ENCODE measurements at regions not wholly inside any gene's neighbourhood (a gene's known extent, or its start where the extent isn't known, plus 50 kb on each side); places are given as distances from the start of the nearest gene placed in this dataset.

DNA sequence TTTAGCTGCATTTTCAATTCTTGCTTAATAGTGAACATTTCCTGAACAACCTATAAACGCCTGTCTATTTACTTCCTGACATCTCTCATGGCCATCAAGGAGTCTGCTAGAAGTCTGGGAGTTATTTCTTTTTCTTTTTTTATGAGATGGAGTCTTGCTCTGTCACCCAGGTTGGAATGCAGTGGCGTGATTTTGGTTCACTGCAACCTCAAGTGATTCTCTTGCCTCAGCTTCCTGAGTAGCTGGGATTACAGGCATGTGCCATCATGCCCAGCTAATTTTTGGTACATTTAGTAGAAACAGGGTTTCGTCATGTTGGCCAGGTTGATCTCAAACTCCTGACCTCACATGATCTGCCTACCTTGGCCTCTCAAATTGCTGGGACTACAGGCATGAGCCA, 217.6 kb upstream of the USP9Y start (continued):
- TF ChIP-seq, protein P1, sequence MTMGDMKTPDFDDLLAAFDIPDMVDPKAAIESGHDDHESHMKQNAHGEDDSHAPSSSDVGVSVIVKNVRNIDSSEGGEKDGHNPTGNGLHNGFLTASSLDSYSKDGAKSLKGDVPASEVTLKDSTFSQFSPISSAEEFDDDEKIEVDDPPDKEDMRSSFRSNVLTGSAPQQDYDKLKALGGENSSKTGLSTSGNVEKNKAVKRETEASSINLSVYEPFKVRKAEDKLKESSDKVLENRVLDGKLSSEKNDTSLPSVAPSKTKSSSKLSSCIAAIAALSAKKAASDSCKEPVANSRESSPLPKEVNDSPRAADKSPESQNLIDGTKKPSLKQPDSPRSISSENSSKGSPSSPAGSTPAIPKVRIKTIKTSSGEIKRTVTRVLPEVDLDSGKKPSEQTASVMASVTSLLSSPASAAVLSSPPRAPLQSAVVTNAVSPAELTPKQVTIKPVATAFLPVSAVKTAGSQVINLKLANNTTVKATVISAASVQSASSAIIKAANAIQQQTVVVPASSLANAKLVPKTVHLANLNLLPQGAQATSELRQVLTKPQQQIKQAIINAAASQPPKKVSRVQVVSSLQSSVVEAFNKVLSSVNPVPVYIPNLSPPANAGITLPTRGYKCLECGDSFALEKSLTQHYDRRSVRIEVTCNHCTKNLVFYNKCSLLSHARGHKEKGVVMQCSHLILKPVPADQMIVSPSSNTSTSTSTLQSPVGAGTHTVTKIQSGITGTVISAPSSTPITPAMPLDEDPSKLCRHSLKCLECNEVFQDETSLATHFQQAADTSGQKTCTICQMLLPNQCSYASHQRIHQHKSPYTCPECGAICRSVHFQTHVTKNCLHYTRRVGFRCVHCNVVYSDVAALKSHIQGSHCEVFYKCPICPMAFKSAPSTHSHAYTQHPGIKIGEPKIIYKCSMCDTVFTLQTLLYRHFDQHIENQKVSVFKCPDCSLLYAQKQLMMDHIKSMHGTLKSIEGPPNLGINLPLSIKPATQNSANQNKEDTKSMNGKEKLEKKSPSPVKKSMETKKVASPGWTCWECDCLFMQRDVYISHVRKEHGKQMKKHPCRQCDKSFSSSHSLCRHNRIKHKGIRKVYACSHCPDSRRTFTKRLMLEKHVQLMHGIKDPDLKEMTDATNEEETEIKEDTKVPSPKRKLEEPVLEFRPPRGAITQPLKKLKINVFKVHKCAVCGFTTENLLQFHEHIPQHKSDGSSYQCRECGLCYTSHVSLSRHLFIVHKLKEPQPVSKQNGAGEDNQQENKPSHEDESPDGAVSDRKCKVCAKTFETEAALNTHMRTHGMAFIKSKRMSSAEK (CRISPR knock-in tag; IDR thresholded peaks at IDR 0.05; ENCODE audit: borderline replicate concordance), result no peak
- TF ChIP-seq, protein P2, sequence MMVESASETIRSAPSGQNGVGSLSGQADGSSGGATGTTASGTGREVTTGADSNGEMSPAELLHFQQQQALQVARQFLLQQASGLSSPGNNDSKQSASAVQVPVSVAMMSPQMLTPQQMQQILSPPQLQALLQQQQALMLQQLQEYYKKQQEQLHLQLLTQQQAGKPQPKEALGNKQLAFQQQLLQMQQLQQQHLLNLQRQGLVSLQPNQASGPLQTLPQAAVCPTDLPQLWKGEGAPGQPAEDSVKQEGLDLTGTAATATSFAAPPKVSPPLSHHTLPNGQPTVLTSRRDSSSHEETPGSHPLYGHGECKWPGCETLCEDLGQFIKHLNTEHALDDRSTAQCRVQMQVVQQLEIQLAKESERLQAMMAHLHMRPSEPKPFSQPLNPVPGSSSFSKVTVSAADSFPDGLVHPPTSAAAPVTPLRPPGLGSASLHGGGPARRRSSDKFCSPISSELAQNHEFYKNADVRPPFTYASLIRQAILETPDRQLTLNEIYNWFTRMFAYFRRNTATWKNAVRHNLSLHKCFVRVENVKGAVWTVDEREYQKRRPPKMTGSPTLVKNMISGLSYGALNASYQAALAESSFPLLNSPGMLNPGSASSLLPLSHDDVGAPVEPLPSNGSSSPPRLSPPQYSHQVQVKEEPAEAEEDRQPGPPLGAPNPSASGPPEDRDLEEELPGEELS (CRISPR knock-in tag; IDR thresholded peaks at IDR 0.05), result no peak
- TF ChIP-seq, protein P3, sequence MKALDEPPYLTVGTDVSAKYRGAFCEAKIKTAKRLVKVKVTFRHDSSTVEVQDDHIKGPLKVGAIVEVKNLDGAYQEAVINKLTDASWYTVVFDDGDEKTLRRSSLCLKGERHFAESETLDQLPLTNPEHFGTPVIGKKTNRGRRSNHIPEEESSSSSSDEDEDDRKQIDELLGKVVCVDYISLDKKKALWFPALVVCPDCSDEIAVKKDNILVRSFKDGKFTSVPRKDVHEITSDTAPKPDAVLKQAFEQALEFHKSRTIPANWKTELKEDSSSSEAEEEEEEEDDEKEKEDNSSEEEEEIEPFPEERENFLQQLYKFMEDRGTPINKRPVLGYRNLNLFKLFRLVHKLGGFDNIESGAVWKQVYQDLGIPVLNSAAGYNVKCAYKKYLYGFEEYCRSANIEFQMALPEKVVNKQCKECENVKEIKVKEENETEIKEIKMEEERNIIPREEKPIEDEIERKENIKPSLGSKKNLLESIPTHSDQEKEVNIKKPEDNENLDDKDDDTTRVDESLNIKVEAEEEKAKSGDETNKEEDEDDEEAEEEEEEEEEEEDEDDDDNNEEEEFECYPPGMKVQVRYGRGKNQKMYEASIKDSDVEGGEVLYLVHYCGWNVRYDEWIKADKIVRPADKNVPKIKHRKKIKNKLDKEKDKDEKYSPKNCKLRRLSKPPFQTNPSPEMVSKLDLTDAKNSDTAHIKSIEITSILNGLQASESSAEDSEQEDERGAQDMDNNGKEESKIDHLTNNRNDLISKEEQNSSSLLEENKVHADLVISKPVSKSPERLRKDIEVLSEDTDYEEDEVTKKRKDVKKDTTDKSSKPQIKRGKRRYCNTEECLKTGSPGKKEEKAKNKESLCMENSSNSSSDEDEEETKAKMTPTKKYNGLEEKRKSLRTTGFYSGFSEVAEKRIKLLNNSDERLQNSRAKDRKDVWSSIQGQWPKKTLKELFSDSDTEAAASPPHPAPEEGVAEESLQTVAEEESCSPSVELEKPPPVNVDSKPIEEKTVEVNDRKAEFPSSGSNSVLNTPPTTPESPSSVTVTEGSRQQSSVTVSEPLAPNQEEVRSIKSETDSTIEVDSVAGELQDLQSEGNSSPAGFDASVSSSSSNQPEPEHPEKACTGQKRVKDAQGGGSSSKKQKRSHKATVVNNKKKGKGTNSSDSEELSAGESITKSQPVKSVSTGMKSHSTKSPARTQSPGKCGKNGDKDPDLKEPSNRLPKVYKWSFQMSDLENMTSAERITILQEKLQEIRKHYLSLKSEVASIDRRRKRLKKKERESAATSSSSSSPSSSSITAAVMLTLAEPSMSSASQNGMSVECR (CRISPR knock-in tag; IDR thresholded peaks at IDR 0.05; ENCODE audit: borderline replicate concordance), result no peak
- TF ChIP-seq, protein P4, sequence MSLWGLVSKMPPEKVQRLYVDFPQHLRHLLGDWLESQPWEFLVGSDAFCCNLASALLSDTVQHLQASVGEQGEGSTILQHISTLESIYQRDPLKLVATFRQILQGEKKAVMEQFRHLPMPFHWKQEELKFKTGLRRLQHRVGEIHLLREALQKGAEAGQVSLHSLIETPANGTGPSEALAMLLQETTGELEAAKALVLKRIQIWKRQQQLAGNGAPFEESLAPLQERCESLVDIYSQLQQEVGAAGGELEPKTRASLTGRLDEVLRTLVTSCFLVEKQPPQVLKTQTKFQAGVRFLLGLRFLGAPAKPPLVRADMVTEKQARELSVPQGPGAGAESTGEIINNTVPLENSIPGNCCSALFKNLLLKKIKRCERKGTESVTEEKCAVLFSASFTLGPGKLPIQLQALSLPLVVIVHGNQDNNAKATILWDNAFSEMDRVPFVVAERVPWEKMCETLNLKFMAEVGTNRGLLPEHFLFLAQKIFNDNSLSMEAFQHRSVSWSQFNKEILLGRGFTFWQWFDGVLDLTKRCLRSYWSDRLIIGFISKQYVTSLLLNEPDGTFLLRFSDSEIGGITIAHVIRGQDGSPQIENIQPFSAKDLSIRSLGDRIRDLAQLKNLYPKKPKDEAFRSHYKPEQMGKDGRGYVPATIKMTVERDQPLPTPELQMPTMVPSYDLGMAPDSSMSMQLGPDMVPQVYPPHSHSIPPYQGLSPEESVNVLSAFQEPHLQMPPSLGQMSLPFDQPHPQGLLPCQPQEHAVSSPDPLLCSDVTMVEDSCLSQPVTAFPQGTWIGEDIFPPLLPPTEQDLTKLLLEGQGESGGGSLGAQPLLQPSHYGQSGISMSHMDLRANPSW (CRISPR knock-in tag; conservative IDR thresholded peaks at IDR 0.05; ENCODE audit: low read depth), result no peak
- TF ChIP-seq, protein P5, sequence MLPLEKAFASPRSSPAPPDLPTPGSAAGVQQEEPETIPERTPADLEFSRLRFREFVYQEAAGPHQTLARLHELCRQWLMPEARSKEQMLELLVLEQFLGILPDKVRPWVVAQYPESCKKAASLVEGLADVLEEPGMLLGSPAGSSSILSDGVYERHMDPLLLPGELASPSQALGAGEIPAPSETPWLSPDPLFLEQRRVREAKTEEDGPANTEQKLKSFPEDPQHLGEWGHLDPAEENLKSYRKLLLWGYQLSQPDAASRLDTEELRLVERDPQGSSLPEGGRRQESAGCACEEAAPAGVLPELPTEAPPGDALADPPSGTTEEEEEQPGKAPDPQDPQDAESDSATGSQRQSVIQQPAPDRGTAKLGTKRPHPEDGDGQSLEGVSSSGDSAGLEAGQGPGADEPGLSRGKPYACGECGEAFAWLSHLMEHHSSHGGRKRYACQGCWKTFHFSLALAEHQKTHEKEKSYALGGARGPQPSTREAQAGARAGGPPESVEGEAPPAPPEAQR (CRISPR knock-in tag; IDR thresholded peaks at IDR 0.05), result no peak
- TF ChIP-seq JUN (CRISPR knock-in tag; IDR thresholded peaks at IDR 0.05) (no peak), TEAD1 (CRISPR knock-in tag; IDR thresholded peaks at IDR 0.05) (no peak), GTF2I (CRISPR knock-in tag; conservative IDR thresholded peaks at IDR 0.05) (no peak)

DNA sequence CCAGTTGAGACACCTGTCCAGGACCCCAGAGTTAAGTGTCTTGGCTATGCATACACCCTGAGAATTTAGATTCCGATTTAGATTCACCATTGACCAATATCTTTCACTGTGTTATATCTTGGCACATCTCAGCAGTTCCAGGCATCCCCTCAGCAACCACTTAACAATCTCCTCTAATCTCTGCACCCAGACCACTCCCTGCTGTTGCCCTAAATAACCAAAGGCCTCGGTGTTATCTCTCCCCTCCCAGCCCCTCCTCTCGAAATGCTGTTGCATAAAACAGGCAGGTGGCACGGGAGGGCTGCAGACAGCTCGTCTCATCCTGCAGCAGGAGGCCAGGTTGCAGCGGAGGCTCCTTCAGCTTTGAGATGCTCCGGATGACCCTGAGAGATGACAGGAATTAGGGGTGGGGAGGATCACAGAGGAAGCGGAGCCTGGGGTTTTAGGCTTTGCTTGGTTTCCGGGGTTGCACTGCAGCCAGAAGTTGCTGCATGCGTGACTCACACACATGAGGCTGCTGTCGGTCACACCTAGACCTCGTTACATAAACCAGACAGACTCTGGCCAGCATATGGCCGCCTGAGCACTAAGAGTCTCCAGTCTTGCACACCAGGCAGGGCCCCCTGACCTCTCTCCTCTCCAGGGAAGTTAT, 210.3 kb upstream of the USP9Y start:
- no peak for DNase-seq (ENCODE audit: low spot score)
- TF ChIP-seq JAZF1 (CRISPR knock-in tag; IDR thresholded peaks at IDR 0.05) (no peak), GRHL2 (CRISPR knock-in tag; IDR thresholded peaks at IDR 0.05; ENCODE audit: insufficient replicate concordance, severe bottlenecking) (no peak)
- TF ChIP-seq, protein P6, sequence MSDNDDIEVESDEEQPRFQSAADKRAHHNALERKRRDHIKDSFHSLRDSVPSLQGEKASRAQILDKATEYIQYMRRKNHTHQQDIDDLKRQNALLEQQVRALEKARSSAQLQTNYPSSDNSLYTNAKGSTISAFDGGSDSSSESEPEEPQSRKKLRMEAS (CRISPR knock-in tag; IDR thresholded peaks at IDR 0.05), result no peak
- TF ChIP-seq, protein P7, sequence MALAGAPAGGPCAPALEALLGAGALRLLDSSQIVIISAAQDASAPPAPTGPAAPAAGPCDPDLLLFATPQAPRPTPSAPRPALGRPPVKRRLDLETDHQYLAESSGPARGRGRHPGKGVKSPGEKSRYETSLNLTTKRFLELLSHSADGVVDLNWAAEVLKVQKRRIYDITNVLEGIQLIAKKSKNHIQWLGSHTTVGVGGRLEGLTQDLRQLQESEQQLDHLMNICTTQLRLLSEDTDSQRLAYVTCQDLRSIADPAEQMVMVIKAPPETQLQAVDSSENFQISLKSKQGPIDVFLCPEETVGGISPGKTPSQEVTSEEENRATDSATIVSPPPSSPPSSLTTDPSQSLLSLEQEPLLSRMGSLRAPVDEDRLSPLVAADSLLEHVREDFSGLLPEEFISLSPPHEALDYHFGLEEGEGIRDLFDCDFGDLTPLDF (CRISPR knock-in tag; IDR thresholded peaks at IDR 0.05), result no peak
- no peaks in the 10 kb centered on the region for H3K4me1 Mint-ChIP-seq
- no peak overlapping the region for H3K4me3 Mint-ChIP-seq
- H3K27ac Mint-ChIP-seq, result no peak overlapping the region
- POLR2A ChIA-PET, result no interaction called here
- no peak for ATAC-seq
- peaks cover 61% of the 10 kb centered on the region for H3K27me3 Mint-ChIP-seq (ENCODE audit: low read depth)
- CTCF ChIA-PET, result no interaction called here
- peaks cover 19% of the 10 kb centered on the region for H3K9me3 Mint-ChIP-seq
- H3K36me3 Mint-ChIP-seq, result peaks cover 8% of the 10 kb centered on the region
